ENCODE measurements at regions not wholly inside any gene's neighbourhood (a gene's known extent, or its start where the extent isn't known, plus 50 kb on each side); places are given as distances from the start of the nearest gene placed in this dataset.

GRCh38 chr4:23355258-23355657 lies 534.6 kb downstream of the PPARGC1A start:
- Mint-ChIP-seq H3K36me3 (no peaks in the 10 kb centered on the region), H3K27me3 (ENCODE audit: low read depth) (peaks cover 14% of the 10 kb centered on the region), H3K27ac (no peak overlapping the region), H3K4me1 (no peaks in the 10 kb centered on the region), H3K9me3 (no peaks in the 10 kb centered on the region), H3K4me3 (no peak overlapping the region)
- no peak for DNase-seq (ENCODE audit: low spot score in 2 of 2, unreplicated experiment in 2 of 2)
- TF ChIP-seq, protein P1, sequence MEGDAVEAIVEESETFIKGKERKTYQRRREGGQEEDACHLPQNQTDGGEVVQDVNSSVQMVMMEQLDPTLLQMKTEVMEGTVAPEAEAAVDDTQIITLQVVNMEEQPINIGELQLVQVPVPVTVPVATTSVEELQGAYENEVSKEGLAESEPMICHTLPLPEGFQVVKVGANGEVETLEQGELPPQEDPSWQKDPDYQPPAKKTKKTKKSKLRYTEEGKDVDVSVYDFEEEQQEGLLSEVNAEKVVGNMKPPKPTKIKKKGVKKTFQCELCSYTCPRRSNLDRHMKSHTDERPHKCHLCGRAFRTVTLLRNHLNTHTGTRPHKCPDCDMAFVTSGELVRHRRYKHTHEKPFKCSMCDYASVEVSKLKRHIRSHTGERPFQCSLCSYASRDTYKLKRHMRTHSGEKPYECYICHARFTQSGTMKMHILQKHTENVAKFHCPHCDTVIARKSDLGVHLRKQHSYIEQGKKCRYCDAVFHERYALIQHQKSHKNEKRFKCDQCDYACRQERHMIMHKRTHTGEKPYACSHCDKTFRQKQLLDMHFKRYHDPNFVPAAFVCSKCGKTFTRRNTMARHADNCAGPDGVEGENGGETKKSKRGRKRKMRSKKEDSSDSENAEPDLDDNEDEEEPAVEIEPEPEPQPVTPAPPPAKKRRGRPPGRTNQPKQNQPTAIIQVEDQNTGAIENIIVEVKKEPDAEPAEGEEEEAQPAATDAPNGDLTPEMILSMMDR (IDR thresholded peaks at IDR 0.05; ENCODE audit: unreplicated experiment): no peak

DNA sequence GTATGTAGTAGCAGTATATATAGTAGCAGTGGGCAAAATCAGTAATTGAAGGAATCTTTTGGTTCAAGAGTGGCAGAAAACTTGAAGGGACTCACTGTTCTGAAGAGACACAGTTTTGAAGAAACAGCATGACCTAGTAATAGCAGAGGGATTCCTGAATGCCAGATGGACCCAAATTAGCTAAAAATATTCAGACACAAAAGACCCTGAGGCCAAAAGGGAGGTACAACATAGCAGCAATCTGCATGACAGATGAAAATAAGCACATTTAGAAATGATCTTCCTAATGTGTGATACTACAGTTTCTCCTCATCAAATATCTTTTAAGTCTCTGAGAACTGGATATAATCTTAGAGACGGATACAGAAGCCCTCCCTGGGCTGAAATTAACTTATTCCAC lies 536.6 kb downstream of the PPARGC1A start:
- Mint-ChIP-seq H3K4me3 (no peak overlapping the region), H3K9me3 (no peaks in the 10 kb centered on the region), H3K36me3 (no peaks in the 10 kb centered on the region), H3K27me3 (ENCODE audit: low read depth) (peaks cover 15% of the 10 kb centered on the region), H3K4me1 (no peaks in the 10 kb centered on the region), H3K27ac (no peak overlapping the region)
- TF ChIP-seq, protein P1 (IDR thresholded peaks at IDR 0.05; ENCODE audit: unreplicated experiment): no peak
- DNase-seq (ENCODE audit: low spot score in 2 of 2, unreplicated experiment in 2 of 2): no peak

DNA sequence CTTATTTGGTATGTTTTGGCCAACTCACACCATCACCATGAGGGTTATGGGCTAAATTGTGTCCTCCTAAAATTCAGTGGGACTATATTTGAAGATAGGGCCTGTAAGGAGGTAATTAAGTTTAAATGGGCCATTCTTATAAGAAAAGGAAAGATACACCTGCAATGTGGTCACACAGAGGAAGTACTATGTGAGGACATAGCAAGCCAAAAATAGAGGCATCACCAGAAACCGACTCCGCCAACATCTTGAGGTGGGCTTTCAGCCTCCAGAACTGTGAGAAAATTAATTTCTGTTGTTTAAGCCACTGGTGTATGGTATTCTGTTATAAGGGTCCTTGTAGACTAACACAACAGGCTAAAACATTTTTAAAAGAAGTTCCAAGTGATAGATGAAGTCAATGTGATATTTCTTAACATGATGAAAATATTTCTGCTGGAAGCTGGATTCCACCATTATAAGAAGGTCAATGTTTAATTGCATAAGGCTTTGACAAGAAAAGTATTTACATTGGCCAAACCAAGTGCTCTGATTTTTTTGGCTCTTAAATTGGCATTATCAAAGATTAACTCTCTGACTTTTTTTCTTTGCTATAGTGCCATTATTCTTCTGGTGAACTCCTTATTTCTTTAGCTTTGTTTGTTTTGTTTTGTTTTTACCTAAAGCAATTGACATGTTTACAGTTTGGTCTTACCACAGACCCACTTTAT lies 540.9 kb downstream of the PPARGC1A start:
- Mint-ChIP-seq H3K4me1 (no peaks in the 10 kb centered on the region), H3K36me3 (no peaks in the 10 kb centered on the region), H3K27ac (no peak overlapping the region), H3K27me3 (ENCODE audit: low read depth) (peaks cover 24% of the 10 kb centered on the region), H3K4me3 (no peak overlapping the region), H3K9me3 (no peaks in the 10 kb centered on the region)
- DNase-seq (ENCODE audit: low spot score in 2 of 2, unreplicated experiment in 2 of 2): no peak
- TF ChIP-seq, protein P1 (IDR thresholded peaks at IDR 0.05; ENCODE audit: unreplicated experiment): no peak

DNA sequence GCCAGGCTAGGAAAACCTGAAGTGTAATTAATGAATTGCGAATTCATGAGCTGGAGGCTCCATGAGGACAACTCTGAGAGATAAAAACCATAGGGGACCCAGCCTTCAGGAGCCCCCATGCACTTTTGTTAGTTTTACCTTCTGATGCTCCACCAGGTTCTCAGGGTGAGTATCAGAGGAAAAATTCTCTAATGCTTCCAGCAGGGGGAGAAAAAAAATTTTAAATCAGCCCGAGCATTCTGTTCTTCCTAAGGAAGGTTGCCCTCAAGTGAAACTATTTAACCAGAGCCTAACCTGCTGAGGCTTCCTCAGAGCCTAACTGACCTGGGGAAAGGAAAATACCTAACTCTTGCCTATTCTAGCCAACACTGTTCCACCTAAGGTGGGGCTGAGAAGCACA lies 552.6 kb downstream of the PPARGC1A start:
- TF ChIP-seq, protein P1 (IDR thresholded peaks at IDR 0.05; ENCODE audit: unreplicated experiment): peak; percentile 57
- Mint-ChIP-seq H3K9me3 (no peaks in the 10 kb centered on the region), H3K4me1 (no peaks in the 10 kb centered on the region), H3K36me3 (no peaks in the 10 kb centered on the region), H3K27ac (no peak overlapping the region), H3K27me3 (ENCODE audit: low read depth) (peaks cover 14% of the 10 kb centered on the region), H3K4me3 (no peak overlapping the region)
- DNase-seq (ENCODE audit: low spot score in 2 of 2, unreplicated experiment in 2 of 2): no peak

DNA sequence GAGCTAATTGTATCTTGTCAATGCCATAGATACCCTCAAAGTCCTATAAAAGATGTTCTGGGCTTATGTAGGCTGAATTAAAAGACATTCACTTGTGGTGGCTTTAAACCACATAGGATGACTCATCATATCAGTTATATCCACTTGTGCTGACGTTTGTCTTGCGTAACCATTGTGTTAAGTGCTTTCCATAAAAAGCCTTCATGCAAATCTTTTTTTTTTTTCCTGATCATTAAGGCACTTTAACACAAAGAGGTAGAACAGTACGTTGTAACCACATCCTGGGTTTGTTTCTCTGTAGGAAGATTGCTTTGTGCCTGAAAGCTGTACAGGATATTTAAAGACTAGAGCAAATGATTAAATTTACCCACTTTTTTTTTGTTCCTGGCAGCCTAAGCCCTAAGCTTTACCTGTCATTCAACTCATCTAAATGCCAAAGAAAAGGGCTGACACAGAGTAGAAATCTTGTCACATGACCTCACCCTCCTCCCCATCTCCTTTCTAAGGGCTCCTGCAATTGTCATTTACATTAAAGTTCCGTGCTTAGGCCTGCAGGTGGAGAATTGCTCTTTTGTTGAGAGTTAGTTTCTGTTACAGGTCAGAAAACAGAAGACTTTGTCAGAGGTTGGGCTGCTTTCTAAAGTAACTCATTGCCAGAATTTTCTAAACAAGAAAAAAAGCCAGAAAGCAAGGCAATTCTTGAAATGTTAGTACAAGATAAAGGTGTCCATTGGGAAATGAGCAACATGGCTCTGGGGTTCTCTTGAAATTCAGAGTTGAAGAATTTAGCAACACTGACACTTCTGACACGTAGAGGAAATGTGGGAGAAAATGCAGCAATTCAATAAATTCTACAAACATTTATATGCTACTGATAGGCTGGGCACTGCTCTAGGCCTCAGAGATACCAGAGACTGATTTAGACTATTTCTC lies 555.6 kb downstream of the PPARGC1A start:
- TF ChIP-seq, protein P1 (IDR thresholded peaks at IDR 0.05; ENCODE audit: unreplicated experiment): no peak
- Mint-ChIP-seq H3K4me3 (no peak overlapping the region), H3K4me1 (no peaks in the 10 kb centered on the region), H3K27me3 (ENCODE audit: low read depth) (no peaks in the 10 kb centered on the region), H3K9me3 (no peaks in the 10 kb centered on the region), H3K36me3 (no peaks in the 10 kb centered on the region), H3K27ac (no peak overlapping the region)
- DNase-seq (ENCODE audit: low spot score in 2 of 2, unreplicated experiment in 2 of 2): no peak

All from mesothelial cell of epicardium (in vitro differentiated cells).